OCI-LY3 (cell line): ENCODE measurements at regions not wholly inside any gene's neighbourhood (a gene's known extent, or its start where the extent isn't known, plus 50 kb on each side); places are given as distances from the start of the nearest gene placed in this dataset.

ENCODE experiments used
- H2AFZ ChIP-seq: fragments of 200-600, 300-600 bp; shearing (Covaris generic); 2 replicates; pipeline ENCODE4 v1.6.0; 2014; ENCODE audit warnings: antibody characterized with exemption, low read depth, low read length
- H3K27ac ChIP-seq: fragments of 200-600, 300-600 bp; sonication (generic); 2 replicates; pipeline ENCODE4 v1.5.1; 2014; ENCODE audit warnings: mild to moderate bottlenecking, low read length, moderate library complexity, mixed read lengths
- H3K27me3 ChIP-seq: fragments of 200-600, 300-600 bp; sonication (generic); 2 replicates; pipeline ENCODE4 v1.6.1; 2014; ENCODE audit warnings: low read depth, low read length, mixed read lengths
- H3K36me3 ChIP-seq: fragments of 200-600, 300-600 bp; sonication (generic); replicated peaks from 2 replicates; pipeline ENCODE3; 2014; ENCODE audit warnings: low read depth, low read length, mixed read lengths
- H3K4me1 ChIP-seq: fragments of 300-600, 200-600 bp; sonication (generic); 2 replicates; pipeline ENCODE4 v1.6.1; 2014; ENCODE audit warnings: low read length, mixed read lengths
- H3K4me2 ChIP-seq: fragments of 200-600, 300-600 bp; sonication (generic); 2 replicates; pipeline ENCODE4 v1.6.1; 2014; ENCODE audit warnings: low read length, mixed read lengths
- H3K4me3 ChIP-seq: fragments of 300-600, 200-600 bp; sonication (generic); 2 replicates; pipeline ENCODE4 v1.5.1; 2014; ENCODE audit warnings: antibody characterized with exemption, mild to moderate bottlenecking, low read length, moderate library complexity
- H3K79me2 ChIP-seq: fragments of 300-600, 200-600 bp; shearing (Covaris generic); 2 replicates; pipeline ENCODE4 v1.6.1; 2014; ENCODE audit warnings: mild to moderate bottlenecking, low read length, mixed read lengths
- H3K9ac ChIP-seq: fragments of 300-600, 200-600 bp; shearing (Covaris generic); 2 replicates; pipeline ENCODE4 v1.6.0; 2014; ENCODE audit warnings: mild to moderate bottlenecking, low read length, moderate library complexity
- H3K9me3 ChIP-seq: fragments of 200-600, 300-600 bp; shearing (Covaris generic); 2 replicates; pipeline ENCODE4 v1.6.1; 2014; ENCODE audit warnings: low read length, mixed read lengths; ENCODE audit not compliant: insufficient read depth
- H4K20me1 ChIP-seq: fragments of 200-600, 300-600 bp; sonication (generic); 2 replicates; pipeline ENCODE4 v1.6.1; 2016; ENCODE audit warnings: low read length, mixed read lengths; ENCODE audit not compliant: insufficient read depth
- EZH2phosphoT487 ChIP-seq: fragments of 200-600 bp; shearing (Covaris generic); IDR thresholded peaks from 2 replicates; pipeline ENCODE4 v1.6.1; 2018; ENCODE audit warnings: antibody characterized with exemption, mixed run types, low read depth
- TF ChIP-seq, protein P1 (sequence below): fragments of 200-600, 300-600 bp; sonication (generic); IDR thresholded peaks from 2 replicates; pipeline ENCODE4 v1.5.1; 2014; ENCODE audit warnings: antibody characterized with exemption, low read length, low read depth

- H3K4me3 ChIP-seq: no peak overlapping the region
- TF ChIP-seq EZH2phosphoT487: no peak
- TF ChIP-seq, protein P1, sequence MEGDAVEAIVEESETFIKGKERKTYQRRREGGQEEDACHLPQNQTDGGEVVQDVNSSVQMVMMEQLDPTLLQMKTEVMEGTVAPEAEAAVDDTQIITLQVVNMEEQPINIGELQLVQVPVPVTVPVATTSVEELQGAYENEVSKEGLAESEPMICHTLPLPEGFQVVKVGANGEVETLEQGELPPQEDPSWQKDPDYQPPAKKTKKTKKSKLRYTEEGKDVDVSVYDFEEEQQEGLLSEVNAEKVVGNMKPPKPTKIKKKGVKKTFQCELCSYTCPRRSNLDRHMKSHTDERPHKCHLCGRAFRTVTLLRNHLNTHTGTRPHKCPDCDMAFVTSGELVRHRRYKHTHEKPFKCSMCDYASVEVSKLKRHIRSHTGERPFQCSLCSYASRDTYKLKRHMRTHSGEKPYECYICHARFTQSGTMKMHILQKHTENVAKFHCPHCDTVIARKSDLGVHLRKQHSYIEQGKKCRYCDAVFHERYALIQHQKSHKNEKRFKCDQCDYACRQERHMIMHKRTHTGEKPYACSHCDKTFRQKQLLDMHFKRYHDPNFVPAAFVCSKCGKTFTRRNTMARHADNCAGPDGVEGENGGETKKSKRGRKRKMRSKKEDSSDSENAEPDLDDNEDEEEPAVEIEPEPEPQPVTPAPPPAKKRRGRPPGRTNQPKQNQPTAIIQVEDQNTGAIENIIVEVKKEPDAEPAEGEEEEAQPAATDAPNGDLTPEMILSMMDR: no peak
These were observed 403.7 kb upstream of the AZI2 start for GRCh38 chr3:28752290-28752689.

GRCh38 chr3:28756056-28756455 lies 407.4 kb upstream of the AZI2 start:
- Histone ChIP-seq H3K4me1 (no peaks in the 10 kb centered on the region), H3K4me3 (no peak overlapping the region), H3K9me3 (no peaks in the 10 kb centered on the region), H3K79me2 (no peaks in the 10 kb centered on the region), H4K20me1 (no peaks in the 10 kb centered on the region), H2AFZ (no peak overlapping the region), H3K4me2 (no peak overlapping the region), H3K9ac (no peak overlapping the region), H3K36me3 (no peaks in the 10 kb centered on the region), H3K27ac (no peak overlapping the region), H3K27me3 (no peaks in the 10 kb centered on the region)
- TF ChIP-seq, protein P1: no peak
- no peak for TF ChIP-seq EZH2phosphoT487

More at GRCh38 chr3:28752290-28752689, 403.7 kb upstream of the AZI2 start:
- H3K36me3 ChIP-seq: no peaks in the 10 kb centered on the region
- H3K9ac ChIP-seq: no peak overlapping the region
- no peaks in the 10 kb centered on the region for H3K27me3 ChIP-seq
- H3K27ac ChIP-seq: no peak overlapping the region
- no peaks in the 10 kb centered on the region for H3K9me3 ChIP-seq
- no peak overlapping the region for H3K4me2 ChIP-seq
- no peaks in the 10 kb centered on the region for H4K20me1 ChIP-seq
- H3K4me1 ChIP-seq: no peaks in the 10 kb centered on the region
- no peaks in the 10 kb centered on the region for H3K79me2 ChIP-seq
- H2AFZ ChIP-seq: no peak overlapping the region

DNA sequence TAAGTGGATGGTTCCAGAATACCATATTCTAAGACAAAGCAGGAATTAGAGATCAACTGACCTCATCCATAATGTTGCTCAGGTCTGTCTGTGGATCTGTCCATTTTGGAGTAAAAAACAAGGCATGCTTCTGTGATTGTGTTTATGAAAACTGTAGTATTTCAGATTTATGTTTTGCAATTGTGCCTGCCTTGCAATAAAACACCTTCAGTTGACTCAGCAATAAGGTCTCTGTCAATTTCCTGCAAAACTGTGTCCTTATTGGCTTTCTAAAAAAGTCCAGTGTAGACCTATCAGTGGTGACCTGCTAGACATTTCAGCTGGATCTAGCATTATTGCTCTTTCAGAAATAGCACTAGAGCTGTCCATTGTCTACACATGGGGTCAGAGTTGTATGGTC lies 409.5 kb upstream of the AZI2 start:
- TF ChIP-seq, protein P1: no peak
- TF ChIP-seq EZH2phosphoT487: no peak
- Histone ChIP-seq H3K27ac (no peak overlapping the region), H3K9ac (no peak overlapping the region), H3K4me2 (no peak overlapping the region), H3K79me2 (no peaks in the 10 kb centered on the region), H3K27me3 (no peaks in the 10 kb centered on the region), H4K20me1 (no peaks in the 10 kb centered on the region), H3K4me1 (no peaks in the 10 kb centered on the region), H3K4me3 (no peak overlapping the region), H3K9me3 (no peaks in the 10 kb centered on the region), H3K36me3 (no peaks in the 10 kb centered on the region), H2AFZ (no peak overlapping the region)

- Histone ChIP-seq H3K4me1 (no peaks in the 10 kb centered on the region), H3K9ac (no peak overlapping the region), H3K9me3 (no peaks in the 10 kb centered on the region), H3K27me3 (no peaks in the 10 kb centered on the region), H3K27ac (no peak overlapping the region), H3K4me3 (no peak overlapping the region), H3K36me3 (no peaks in the 10 kb centered on the region), H2AFZ (no peak overlapping the region), H3K4me2 (no peak overlapping the region), H3K79me2 (no peaks in the 10 kb centered on the region), H4K20me1 (no peaks in the 10 kb centered on the region)
- TF ChIP-seq, protein P1: no peak
- no peak for TF ChIP-seq EZH2phosphoT487
These were observed 412.8 kb upstream of the AZI2 start for GRCh38 chr3:28761375-28761774.
